Stimulated activated CD4-positive, alpha-beta T cell treated with anti-CD3 and anti-CD28 coated beads, TNF-alpha, amount 100 ng/mL, for 48 hours (primary cell): ENCODE measurements at regions not wholly inside any gene's neighbourhood (a gene's known extent, or its start where the extent isn't known, plus 50 kb on each side); places are given as distances from the start of the nearest gene placed in this dataset.

Experiments used
- DNase-seq, 3 donors: peaks; one replicate each; pipeline ENCODE4 v3.0.0-alpha.2; 2020; ENCODE audit warnings: low read depth in 3 of 3

GRCh38 chr2:33785201-33786106 is 186.4 kb upstream of the FAM98A start:
- no peak for DNase-seq

GRCh38 chr2:33784488-33784887 is 185.4 kb upstream of the FAM98A start:
- DNase-seq, result no peak

- no peak for DNase-seq
Measured at GRCh38 chr2:33782395-33783230, 183.5 kb upstream of the FAM98A start.

- DNase-seq, result no peak
Measured at GRCh38 chr2:33777786-33778185, 178.7 kb upstream of the FAM98A start.

GRCh38 chr2:33775306-33775705 is 176.2 kb upstream of the FAM98A start:
- no peak for DNase-seq

GRCh38 chr2:33770023-33770422 is 170.9 kb upstream of the FAM98A start:
- DNase-seq, result no peak

- no peak for DNase-seq
Measured at GRCh38 chr2:33766175-33766574, 167.1 kb upstream of the FAM98A start.

GRCh38 chr2:33765122-33765521 is 166.0 kb upstream of the FAM98A start:
- no peak for DNase-seq

GRCh38 chr2:33764551-33764950 is 165.5 kb upstream of the FAM98A start:
- DNase-seq, result no peak

GRCh38 chr2:33763671-33764310 is 164.7 kb upstream of the FAM98A start:
- no peak for DNase-seq

GRCh38 chr2:33762636-33763035 is 163.5 kb upstream of the FAM98A start:
- DNase-seq, result no peak

GRCh38 chr2:33746208-33746800 is 147.2 kb upstream of the FAM98A start:
- no peak for DNase-seq

GRCh38 chr2:33735096-33735495 is 136.0 kb upstream of the FAM98A start:
- no peak for DNase-seq

GRCh38 chr2:33730804-33731203 is 131.7 kb upstream of the FAM98A start:
- no peak for DNase-seq

GRCh38 chr2:33730193-33730592 is 131.1 kb upstream of the FAM98A start:
- DNase-seq, result no peak

- DNase-seq, result no peak
Measured at GRCh38 chr2:33729353-33729752, 130.3 kb upstream of the FAM98A start.

GRCh38 chr2:33728106-33728505 is 129.0 kb upstream of the FAM98A start:
- no peak for DNase-seq

GRCh38 chr2:33727361-33728032 is 128.4 kb upstream of the FAM98A start:
- no peak for DNase-seq

- DNase-seq, result no peak
Measured at GRCh38 chr2:33726415-33726814, 127.3 kb upstream of the FAM98A start.

- DNase-seq, result no peak
Measured at GRCh38 chr2:33723329-33723728, 124.2 kb upstream of the FAM98A start.

- DNase-seq, result no peak
Measured at GRCh38 chr2:33719067-33719466, 120.0 kb upstream of the FAM98A start.
